Stimulated activated CD4-positive, alpha-beta T cell treated with anti-CD3 and anti-CD28 coated beads, Interleukin-12 subunit alpha, Interleukin-12 subunit beta, amount 100 ng/mL, for 24 hours (primary cell): ENCODE measurements at regions not wholly inside any gene's neighbourhood (a gene's known extent, or its start where the extent isn't known, plus 50 kb on each side); places are given as distances from the start of the nearest gene placed in this dataset.

ENCODE experiments used
- DNase-seq, 2 experiments: peaks; one replicate each; pipeline ENCODE4 v3.0.0-alpha.2; 2020; ENCODE audit warnings: low read depth in 2 of 2

GRCh38 chr13:29955137-29955650 lies 104.8 kb upstream of the UBL3 start:
- DNase-seq: no peak

GRCh38 chr13:29954082-29955028 lies 103.9 kb upstream of the UBL3 start:
- no peak for DNase-seq

GRCh38 chr13:29953542-29953941 lies 103.1 kb upstream of the UBL3 start:
- no peak for DNase-seq

- DNase-seq: no peak
Observed at GRCh38 chr13:29952245-29952644, 101.8 kb upstream of the UBL3 start.

- DNase-seq: no peak
Observed at GRCh38 chr13:29948791-29949190, 98.4 kb upstream of the UBL3 start.

- no peak for DNase-seq
Observed at GRCh38 chr13:29948244-29948643, 97.8 kb upstream of the UBL3 start.

- no peak for DNase-seq
Observed at GRCh38 chr13:29947839-29948238, 97.4 kb upstream of the UBL3 start.

- no peak for DNase-seq
Observed at GRCh38 chr13:29946093-29946492, 95.7 kb upstream of the UBL3 start.

GRCh38 chr13:29943686-29944085 lies 93.3 kb upstream of the UBL3 start:
- no peak for DNase-seq

- DNase-seq: no peak
Observed at GRCh38 chr13:29943273-29943672, 92.9 kb upstream of the UBL3 start.

- DNase-seq: no peak
Observed at GRCh38 chr13:29940715-29941114, 90.3 kb upstream of the UBL3 start.

GRCh38 chr13:29939158-29939557 lies 88.7 kb upstream of the UBL3 start:
- no peak for DNase-seq

GRCh38 chr13:29937841-29938240 lies 87.4 kb upstream of the UBL3 start:
- DNase-seq: no peak

GRCh38 chr13:29937379-29937778 lies 87.0 kb upstream of the UBL3 start:
- no peak for DNase-seq

GRCh38 chr13:29936956-29937355 lies 86.5 kb upstream of the UBL3 start:
- DNase-seq: no peak

- no peak for DNase-seq
Observed at GRCh38 chr13:29936051-29936813, 85.8 kb upstream of the UBL3 start.

- peak; percentile 53 to 64 for DNase-seq
Observed at GRCh38 chr13:29935309-29935981, 85.0 kb upstream of the UBL3 start.

GRCh38 chr13:29934531-29935308 lies 84.3 kb upstream of the UBL3 start:
- DNase-seq: no peak

- no peak for DNase-seq
Observed at GRCh38 chr13:29933401-29933800, 83.0 kb upstream of the UBL3 start.

GRCh38 chr13:29931696-29932095 lies 81.3 kb upstream of the UBL3 start:
- DNase-seq: no peak
